ENCODE measurements at regions not wholly inside any gene's neighbourhood (a gene's known extent, or its start where the extent isn't known, plus 50 kb on each side); places are given as distances from the start of the nearest gene placed in this dataset.

DNA sequence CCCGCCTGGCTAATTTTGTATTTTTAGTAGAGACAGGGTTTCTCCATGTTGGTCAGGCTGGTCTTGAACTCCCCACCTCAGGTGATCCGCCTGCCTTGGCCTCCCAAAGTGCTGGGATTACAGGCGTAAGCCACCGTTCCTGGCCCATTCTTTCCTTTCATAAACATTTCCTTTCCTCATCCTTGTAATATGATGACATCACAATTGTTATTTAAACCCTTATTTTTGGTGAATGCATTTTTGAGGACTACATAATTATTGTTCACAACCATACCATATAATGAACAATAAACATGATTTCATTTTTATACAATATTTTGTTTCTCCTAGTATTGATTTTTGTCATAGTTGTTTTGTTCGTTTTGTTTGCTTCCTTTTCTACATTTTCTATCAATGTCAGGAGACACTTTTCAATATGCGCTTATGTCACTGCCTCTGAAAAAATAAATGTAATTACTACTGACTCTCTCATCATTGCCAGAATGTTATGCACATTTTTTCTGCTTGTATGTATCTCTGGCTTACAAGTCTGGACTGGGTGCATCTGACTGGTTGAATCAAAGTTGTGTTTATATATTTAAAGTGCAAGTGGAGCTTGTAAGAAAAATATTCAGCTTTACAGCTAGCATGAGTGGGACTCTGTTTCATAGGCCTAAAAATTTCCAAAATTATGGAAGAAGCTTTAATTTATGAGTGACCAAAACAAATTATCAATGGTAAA is 2286.3 kb upstream of the RAG2 start:
- H3K27ac ChIP-seq (ENCODE audit: control insufficient read depth, insufficient read depth): no peak overlapping the region
- no peaks in the 10 kb centered on the region for H3K9me3 ChIP-seq (replicated peaks; ENCODE audit: control insufficient read depth, insufficient read depth, low read length)
- TF ChIP-seq SRF (IDR thresholded peaks at IDR 0.05; ENCODE audit: low read depth in 2 of 2, low read length in 2 of 2): no peak
- TF ChIP-seq NFYA (IDR thresholded peaks at IDR 0.05; ENCODE audit: borderline replicate concordance, low read depth, low read length): no peak
- no peak for TF ChIP-seq USF2 (IDR thresholded peaks at IDR 0.05; ENCODE audit: borderline replicate concordance, low read depth, low read length)
- TF ChIP-seq BCL11A (IDR thresholded peaks at IDR 0.05; ENCODE audit: low read depth, low read length): no peak
- no peak overlapping the region for H3K4me3 ChIP-seq
- 28% methylated on average over 6 of the region's 6 CpGs for WGBS (ENCODE audit: insufficient coverage, insufficient replicate concordance, low lambda C conversion rate, missing lambda C conversion rate)
- H3K4me1 ChIP-seq (ENCODE audit: control insufficient read depth, insufficient read depth, low read length): no peaks in the 10 kb centered on the region
- no peak overlapping the region for H3K9ac ChIP-seq (ENCODE audit: control insufficient read depth, insufficient read depth, low read length)
- H3K79me2 ChIP-seq (ENCODE audit: control insufficient read depth, insufficient read depth, low read length): no peaks in the 10 kb centered on the region
- ATAC-seq (no peak), DNase-seq (ENCODE audit: low read depth, low spot score) (no peak), FAIRE-seq (no peak)
- no peaks in the 10 kb centered on the region for H3K27me3 ChIP-seq (replicated peaks in 1 of 2; ENCODE audit: control insufficient read depth in 2 of 2, insufficient read depth in 2 of 2, low read length in 1 of 2)
- POLR2A ChIA-PET: no interaction called here
- H3K36me3 ChIP-seq (ENCODE audit: control insufficient read depth in 2 of 2, insufficient read depth in 2 of 2, low read length in 1 of 2): no peaks in the 10 kb centered on the region
- H2AFZ ChIP-seq (ENCODE audit: control insufficient read depth, low read depth, low read length): no peak overlapping the region
- SMC1A ChIA-PET (ENCODE audit: uncharacterized antibody, unreplicated experiment): no interaction called here
- BruUV-seq (replicated peaks): no TSS peak
- RAD21 ChIA-PET (ENCODE audit: unreplicated experiment): no interaction called here
- intact Hi-C loops (cut with micrococcal nuclease; ENCODE audit: unreplicated experiment): no loop called here
- no peak overlapping the region for H3K4me2 ChIP-seq (ENCODE audit: control insufficient read depth, insufficient read depth)
- CTCF ChIA-PET: no interaction called here
- no peaks in the 10 kb centered on the region for H4K20me1 ChIP-seq (ENCODE audit: control insufficient read depth, insufficient read depth)
- in situ Hi-C loops (cut with MboI): no loop called here

GRCh38 chr11:38867338-38867737 is 2269.3 kb upstream of the RAG2 start:
- Histone ChIP-seq H2AFZ (ENCODE audit: control insufficient read depth, low read depth, low read length) (no peak overlapping the region), H3K36me3 (ENCODE audit: control insufficient read depth in 2 of 2, insufficient read depth in 2 of 2, low read length in 1 of 2) (no peaks in the 10 kb centered on the region), H3K27ac (ENCODE audit: control insufficient read depth, insufficient read depth) (no peak overlapping the region), H3K4me2 (ENCODE audit: control insufficient read depth, insufficient read depth) (no peak overlapping the region), H3K4me3 (no peak overlapping the region), H3K4me1 (ENCODE audit: control insufficient read depth, insufficient read depth, low read length) (no peaks in the 10 kb centered on the region), H3K9ac (ENCODE audit: control insufficient read depth, insufficient read depth, low read length) (no peak overlapping the region), H4K20me1 (ENCODE audit: control insufficient read depth, insufficient read depth) (no peaks in the 10 kb centered on the region), H3K27me3 (replicated peaks in 1 of 2; ENCODE audit: control insufficient read depth in 2 of 2, insufficient read depth in 2 of 2, low read length in 1 of 2) (no peaks in the 10 kb centered on the region), H3K79me2 (ENCODE audit: control insufficient read depth, insufficient read depth, low read length) (no peaks in the 10 kb centered on the region), H3K9me3 (replicated peaks; ENCODE audit: control insufficient read depth, insufficient read depth, low read length) (no peaks in the 10 kb centered on the region; the same call in 2 of the 3 replicates)
- in situ Hi-C loops (cut with MboI) (no loop called here), intact Hi-C loops (cut with micrococcal nuclease; ENCODE audit: unreplicated experiment) (no loop called here)
- ChIA-PET POLR2A (no interaction called here), RAD21 (ENCODE audit: unreplicated experiment) (no interaction called here), CTCF (interaction anchor here (0.7 kb wide), 1 partner anchor 1017 kb away, joined by 4 read pairs; no protein-coding TSS in a partner anchor), SMC1A (ENCODE audit: uncharacterized antibody, unreplicated experiment) (interaction anchor here (1.0 kb wide), 1 partner anchor 8 kb away, joined by 3 read pairs; no protein-coding TSS in a partner anchor)
- 10% methylated on average over 3 of the region's 3 CpGs for WGBS (ENCODE audit: insufficient coverage, insufficient replicate concordance, low lambda C conversion rate, missing lambda C conversion rate)
- no TSS peak for BruUV-seq (replicated peaks)
- DNase-seq (ENCODE audit: low read depth, low spot score) (no peak), FAIRE-seq (no peak), ATAC-seq (no peak)
- TF ChIP-seq RFX5 (IDR thresholded peaks at IDR 0.05; ENCODE audit: low read depth, low read length) (no peak), EP300 (IDR thresholded peaks at IDR 0.05; ENCODE audit: borderline replicate concordance in 1 of 2, control insufficient read depth in 1 of 2, low read depth in 2 of 2, low read length in 2 of 2) (no peak), CEBPB (IDR thresholded peaks at IDR 0.05; ENCODE audit: borderline replicate concordance in 1 of 2, low read depth in 2 of 2, low read length in 2 of 2) (no peak), MYC (IDR thresholded peaks at IDR 0.05; ENCODE audit: insufficient read depth, insufficient read length, insufficient replicate concordance, low read length, severe bottlenecking) (no peak), KAT2A (conservative IDR thresholded peaks at IDR 0.05; ENCODE audit: control insufficient read depth, low read depth, low read length) (no peak), MTA3 (IDR thresholded peaks at IDR 0.05; ENCODE audit: borderline replicate concordance, low read length) (no peak), SUPT20H (IDR thresholded peaks at IDR 0.05; ENCODE audit: borderline replicate concordance, control insufficient read depth, low read depth, low read length) (no peak), PAX8 (IDR thresholded peaks at IDR 0.05) (no peak)
- TF ChIP-seq, protein P1, sequence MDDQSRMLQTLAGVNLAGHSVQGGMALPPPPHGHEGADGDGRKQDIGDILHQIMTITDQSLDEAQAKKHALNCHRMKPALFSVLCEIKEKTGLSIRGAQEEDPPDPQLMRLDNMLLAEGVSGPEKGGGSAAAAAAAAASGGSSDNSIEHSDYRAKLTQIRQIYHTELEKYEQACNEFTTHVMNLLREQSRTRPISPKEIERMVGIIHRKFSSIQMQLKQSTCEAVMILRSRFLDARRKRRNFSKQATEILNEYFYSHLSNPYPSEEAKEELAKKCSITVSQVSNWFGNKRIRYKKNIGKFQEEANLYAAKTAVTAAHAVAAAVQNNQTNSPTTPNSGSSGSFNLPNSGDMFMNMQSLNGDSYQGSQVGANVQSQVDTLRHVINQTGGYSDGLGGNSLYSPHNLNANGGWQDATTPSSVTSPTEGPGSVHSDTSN (IDR thresholded peaks at IDR 0.05; ENCODE audit: insufficient replicate concordance, low read depth, low read length): no peak

All from GM12878 (cell line).